ENCODE measurements at regions not wholly inside any gene's neighbourhood (a gene's known extent, or its start where the extent isn't known, plus 50 kb on each side); places are given as distances from the start of the nearest gene placed in this dataset.

GRCh38 chr18:77647472-77647871 is 397.8 kb downstream of the GALR1 start:
- TF ChIP-seq, protein P1, sequence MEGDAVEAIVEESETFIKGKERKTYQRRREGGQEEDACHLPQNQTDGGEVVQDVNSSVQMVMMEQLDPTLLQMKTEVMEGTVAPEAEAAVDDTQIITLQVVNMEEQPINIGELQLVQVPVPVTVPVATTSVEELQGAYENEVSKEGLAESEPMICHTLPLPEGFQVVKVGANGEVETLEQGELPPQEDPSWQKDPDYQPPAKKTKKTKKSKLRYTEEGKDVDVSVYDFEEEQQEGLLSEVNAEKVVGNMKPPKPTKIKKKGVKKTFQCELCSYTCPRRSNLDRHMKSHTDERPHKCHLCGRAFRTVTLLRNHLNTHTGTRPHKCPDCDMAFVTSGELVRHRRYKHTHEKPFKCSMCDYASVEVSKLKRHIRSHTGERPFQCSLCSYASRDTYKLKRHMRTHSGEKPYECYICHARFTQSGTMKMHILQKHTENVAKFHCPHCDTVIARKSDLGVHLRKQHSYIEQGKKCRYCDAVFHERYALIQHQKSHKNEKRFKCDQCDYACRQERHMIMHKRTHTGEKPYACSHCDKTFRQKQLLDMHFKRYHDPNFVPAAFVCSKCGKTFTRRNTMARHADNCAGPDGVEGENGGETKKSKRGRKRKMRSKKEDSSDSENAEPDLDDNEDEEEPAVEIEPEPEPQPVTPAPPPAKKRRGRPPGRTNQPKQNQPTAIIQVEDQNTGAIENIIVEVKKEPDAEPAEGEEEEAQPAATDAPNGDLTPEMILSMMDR (IDR thresholded peaks at IDR 0.05), result no peak
- TF ChIP-seq POLR2A (IDR thresholded peaks at IDR 0.05) (no peak), POLR2AphosphoS5 (IDR thresholded peaks at IDR 0.05) (no peak)
